Subcutaneous abdominal adipose tissue (tissue), 5 donors: ENCODE measurements at regions not wholly inside any gene's neighbourhood (a gene's known extent, or its start where the extent isn't known, plus 50 kb on each side); places are given as distances from the start of the nearest gene placed in this dataset.
"Not testable (repeated sequence)": the region's sequence is repeated elsewhere in the genome, so short reads cannot be mapped to it uniquely, and the experiment has no call there.

Experiments used
- H3K27ac ChIP-seq: one replicate; pipeline ENCODE4 v1.7.0; 2013; ENCODE audit warnings: low read depth, mild to moderate bottlenecking, inconsistent platforms, low read length, moderate library complexity
- H3K27me3 ChIP-seq, 5 donors: one replicate each; pipeline ENCODE4 v1.7.0; 2013; ENCODE audit warnings: low read length in 5 of 5, inconsistent platforms in 1 of 5; ENCODE audit not compliant: control insufficient read depth in 5 of 5, insufficient read depth in 4 of 5
- H3K36me3 ChIP-seq, 5 donors: one replicate each; pipeline ENCODE4 v1.7.0; 2013; ENCODE audit warnings: low read length in 5 of 5; ENCODE audit not compliant: control insufficient read depth in 5 of 5, insufficient read depth in 5 of 5
- H3K4me1 ChIP-seq, 5 donors: one replicate each; pipeline ENCODE4 v1.7.0; 2013; ENCODE audit warnings: low read length in 5 of 5, mild to moderate bottlenecking in 3 of 5, moderate library complexity in 1 of 5; ENCODE audit not compliant: control insufficient read depth in 5 of 5, insufficient read depth in 5 of 5
- H3K4me3 ChIP-seq, 5 donors: one replicate each; pipeline ENCODE4 v1.7.0; 2013; ENCODE audit warnings: low read length in 5 of 5, low read depth in 1 of 5
- H3K9ac ChIP-seq, 5 donors: one replicate each; pipeline ENCODE4 v1.7.0; 2013; ENCODE audit warnings: low read length in 5 of 5, mild to moderate bottlenecking in 4 of 5, moderate library complexity in 3 of 5
- H3K9me3 ChIP-seq, 5 donors: one replicate each; pipeline ENCODE4 v1.7.0; 2013; ENCODE audit warnings: low read length in 5 of 5; ENCODE audit not compliant: control insufficient read depth in 5 of 5
- donor health status: healthy.
- donor health status: healthy.
- donor health status: healthy.
- donor health status: healthy.
- donor health status: healthy.

DNA sequence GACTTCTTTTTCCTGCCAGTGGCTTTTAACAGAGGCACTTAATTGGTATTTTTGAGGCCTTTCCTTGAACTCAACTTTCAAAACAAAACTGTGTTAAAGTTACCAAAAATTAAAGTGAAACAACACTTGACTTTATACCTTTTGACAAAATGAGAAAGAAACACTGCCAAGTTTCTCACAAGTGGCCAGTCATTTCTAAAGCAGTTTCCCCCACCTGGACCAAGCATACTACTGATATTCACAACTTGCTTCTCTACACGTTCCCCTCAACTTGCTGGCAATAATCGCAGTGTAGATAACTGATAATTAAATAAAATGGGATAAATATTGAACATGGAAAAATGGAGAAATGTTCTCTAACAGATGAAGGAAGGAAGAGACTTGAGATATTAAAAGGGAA, 135.7 kb downstream of the TLR4 start:
- H3K4me1 ChIP-seq, result no peaks in the 10 kb centered on the region

GRCh38 chr9:117851836-117852461, 147.7 kb downstream of the TLR4 start:
- not testable (repeated sequence) for H3K9me3 ChIP-seq, H3K4me3 ChIP-seq, H3K36me3 ChIP-seq, H3K27ac ChIP-seq, H3K4me1 ChIP-seq, H3K27me3 ChIP-seq, H3K9ac ChIP-seq

More for the DNA sequence above, 135.7 kb downstream of the TLR4 start:
- H3K9me3 ChIP-seq, result no peaks in the 10 kb centered on the region
- no peaks in the 10 kb centered on the region for H3K27me3 ChIP-seq
- no peak overlapping the region for H3K4me3 ChIP-seq
- no peak overlapping the region for H3K9ac ChIP-seq
- no peaks in the 10 kb centered on the region for H3K36me3 ChIP-seq
- H3K27ac ChIP-seq, result no peak overlapping the region

DNA sequence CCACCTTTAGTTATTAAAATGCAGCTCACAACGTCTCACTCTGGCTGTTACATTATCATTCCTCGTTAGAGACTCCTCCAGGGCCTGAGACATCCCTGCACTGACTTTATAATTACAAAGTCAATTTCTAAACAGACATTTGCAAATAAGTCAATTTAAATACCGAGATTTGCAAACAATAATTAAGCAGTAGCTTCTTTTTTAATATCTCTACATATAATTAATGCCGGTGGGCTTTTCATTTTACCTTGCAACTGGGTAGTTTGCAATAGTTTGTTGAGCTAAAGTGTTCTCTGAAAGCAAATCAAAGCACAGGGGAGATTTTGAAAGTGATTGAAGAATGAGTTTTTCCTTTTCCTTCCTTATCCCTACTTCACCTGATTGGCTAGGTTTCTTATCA, 154.4 kb downstream of the TLR4 start:
- Histone ChIP-seq H3K36me3 (no peaks in the 10 kb centered on the region), H3K9ac (no peak overlapping the region), H3K4me1 (no peaks in the 10 kb centered on the region), H3K4me3 (no peak overlapping the region), H3K9me3 (no peaks in the 10 kb centered on the region), H3K27me3 (no peaks in the 10 kb centered on the region), H3K27ac (no peak overlapping the region)

DNA sequence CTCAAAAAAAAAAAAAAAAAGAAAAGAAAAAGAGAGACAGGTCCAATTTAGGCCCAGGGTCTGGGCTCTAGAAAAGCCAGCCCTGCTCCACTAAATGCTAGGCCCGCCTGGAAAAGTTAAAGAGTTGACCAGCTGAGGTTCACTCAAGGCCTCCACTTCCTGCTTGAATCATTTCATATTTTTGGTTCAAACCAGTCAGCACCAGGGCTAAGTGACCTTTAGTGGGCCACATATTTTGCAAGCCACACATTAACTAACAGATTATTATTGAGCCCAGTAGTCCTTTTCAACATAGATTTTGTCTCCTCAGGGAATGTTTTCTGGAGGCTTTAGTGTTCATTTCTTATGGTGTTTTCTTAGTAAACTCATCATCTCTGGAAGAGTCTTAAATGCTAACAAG, 156.6 kb downstream of the TLR4 start:
- Histone ChIP-seq H3K27me3 (no peaks in the 10 kb centered on the region), H3K9ac (no peak overlapping the region), H3K36me3 (no peaks in the 10 kb centered on the region), H3K4me3 (no peak overlapping the region), H3K4me1 (no peaks in the 10 kb centered on the region), H3K9me3 (no peaks in the 10 kb centered on the region), H3K27ac (no peak overlapping the region)

DNA sequence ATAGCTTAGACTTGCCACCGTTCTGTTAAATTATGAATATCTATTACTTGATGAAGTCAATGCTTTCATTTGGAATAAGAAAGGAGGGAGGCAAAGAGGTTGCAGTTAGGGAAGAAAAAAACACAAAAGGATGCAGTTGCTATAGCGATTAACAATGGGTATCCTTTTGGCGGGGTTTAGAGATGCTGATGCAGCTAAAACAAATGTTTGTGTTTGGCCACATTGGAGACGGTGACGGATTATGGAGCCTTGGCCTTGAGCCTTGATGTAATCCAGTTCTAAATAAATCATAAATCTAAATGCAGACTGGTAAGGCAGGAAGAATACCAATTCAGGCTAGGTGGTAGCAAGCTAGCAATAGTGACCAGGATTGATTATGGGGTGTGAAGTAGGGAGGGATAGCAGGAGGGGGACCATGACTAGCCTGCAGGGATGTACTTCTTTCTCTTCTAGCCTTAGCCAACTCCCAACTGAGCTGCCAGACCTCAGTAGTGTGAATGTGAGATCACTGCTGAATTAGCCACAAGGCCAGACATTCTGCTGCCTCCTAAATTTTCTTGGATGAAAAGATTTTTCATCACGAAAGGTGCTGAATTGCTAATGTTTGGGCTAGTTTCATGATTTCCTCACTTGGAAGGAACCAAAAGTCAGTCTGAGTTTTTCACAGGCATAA, 160.3 kb downstream of the TLR4 start:
- H3K27ac ChIP-seq, result no peak overlapping the region
- H3K9ac ChIP-seq, result no peak overlapping the region
- no peaks in the 10 kb centered on the region for H3K4me1 ChIP-seq
- H3K9me3 ChIP-seq, result no peaks in the 10 kb centered on the region
- no peaks in the 10 kb centered on the region for H3K36me3 ChIP-seq
- no peaks in the 10 kb centered on the region for H3K27me3 ChIP-seq
- H3K4me3 ChIP-seq, result no peak overlapping the region

GRCh38 chr9:117868594-117868993, 164.4 kb downstream of the TLR4 start:
- Histone ChIP-seq H3K9ac (no peak overlapping the region), H3K4me3 (no peak overlapping the region), H3K27ac (no peak overlapping the region), H3K36me3 (no peaks in the 10 kb centered on the region), H3K4me1 (no peaks in the 10 kb centered on the region), H3K27me3 (no peaks in the 10 kb centered on the region), H3K9me3 (no peaks in the 10 kb centered on the region)

DNA sequence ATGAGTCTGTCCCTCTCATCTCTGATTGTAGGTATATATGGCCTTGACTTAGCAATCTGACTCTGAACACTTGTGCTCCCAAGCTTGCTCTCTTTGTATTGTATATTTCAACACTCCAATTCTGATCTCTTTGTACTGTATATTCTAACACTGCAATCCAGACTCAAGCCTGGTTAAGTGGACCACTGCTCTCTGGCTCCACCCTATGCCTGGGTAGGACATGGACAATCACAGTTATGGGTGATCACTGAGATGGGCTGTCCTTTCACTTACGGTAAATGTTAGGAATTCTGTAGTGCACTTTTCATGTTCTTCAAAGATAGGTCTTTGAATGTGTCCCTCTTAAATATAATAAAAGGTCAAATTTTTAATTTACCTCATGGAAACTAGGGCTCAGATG, 165.1 kb downstream of the TLR4 start:
- Histone ChIP-seq H3K4me1 (no peaks in the 10 kb centered on the region), H3K27ac (no peak overlapping the region), H3K27me3 (no peaks in the 10 kb centered on the region), H3K9me3 (no peaks in the 10 kb centered on the region), H3K4me3 (no peak overlapping the region), H3K36me3 (no peaks in the 10 kb centered on the region), H3K9ac (no peak overlapping the region)

- Histone ChIP-seq H3K4me3 (no peak overlapping the region), H3K9ac (no peak overlapping the region), H3K27ac (no peak overlapping the region), H3K9me3 (no peaks in the 10 kb centered on the region), H3K36me3 (no peaks in the 10 kb centered on the region), H3K4me1 (no peaks in the 10 kb centered on the region), H3K27me3 (no peaks in the 10 kb centered on the region)
Measured at GRCh38 chr9:117869712-117870111, 165.5 kb downstream of the TLR4 start.

DNA sequence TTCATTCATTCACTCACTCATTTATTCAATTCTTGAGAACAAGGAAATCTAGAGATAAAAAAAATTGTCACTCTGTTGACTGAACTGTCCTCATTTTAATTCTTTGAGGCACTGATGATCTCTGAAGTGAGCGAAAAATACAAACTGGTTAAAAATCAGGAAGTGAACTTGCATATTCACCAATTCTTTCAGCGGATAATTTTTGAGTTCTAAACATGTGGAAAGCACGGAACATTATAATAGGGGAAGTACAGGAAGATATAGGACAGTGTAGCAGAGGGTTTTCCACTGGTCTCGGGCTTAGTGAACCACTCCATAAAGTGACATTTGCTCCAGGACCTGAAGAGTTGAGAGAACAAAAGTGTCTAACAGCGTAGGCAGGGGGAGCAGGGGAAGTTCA, 169.5 kb downstream of the TLR4 start:
- no peak overlapping the region for H3K27ac ChIP-seq
- H3K9me3 ChIP-seq, result no peaks in the 10 kb centered on the region
- no peaks in the 10 kb centered on the region for H3K4me1 ChIP-seq
- no peaks in the 10 kb centered on the region for H3K27me3 ChIP-seq
- no peak overlapping the region for H3K9ac ChIP-seq
- no peaks in the 10 kb centered on the region for H3K36me3 ChIP-seq
- no peak overlapping the region for H3K4me3 ChIP-seq

- Histone ChIP-seq H3K9me3 (no peaks in the 10 kb centered on the region), H3K27me3 (no peaks in the 10 kb centered on the region), H3K36me3 (no peaks in the 10 kb centered on the region), H3K9ac (no peak overlapping the region), H3K4me3 (no peak overlapping the region), H3K4me1 (no peaks in the 10 kb centered on the region), H3K27ac (no peak overlapping the region)
Measured at GRCh38 chr9:117875886-117876285, 171.7 kb downstream of the TLR4 start.
